ENCODE measurements at regions not wholly inside any gene's neighbourhood (a gene's known extent, or its start where the extent isn't known, plus 50 kb on each side); places are given as distances from the start of the nearest gene placed in this dataset.

DNA sequence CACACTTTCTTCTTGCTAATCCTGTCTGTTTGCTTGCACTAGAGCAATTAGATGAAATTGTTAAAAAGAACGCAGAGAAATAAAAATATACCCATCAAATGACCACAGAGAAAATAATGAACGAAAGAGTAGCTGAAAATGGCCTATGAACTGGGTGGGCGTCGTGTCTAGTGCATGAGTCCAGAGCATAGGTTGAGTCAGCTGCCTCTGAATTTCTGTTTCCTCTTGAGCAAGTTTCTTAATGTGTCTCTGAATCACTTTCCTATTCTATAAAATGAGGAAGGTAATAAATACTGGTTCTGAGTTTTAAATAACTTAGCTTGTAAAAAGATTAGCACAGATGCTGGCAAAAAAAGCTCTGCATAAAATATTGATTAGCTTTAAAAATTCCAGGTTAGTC lies 75.0 kb downstream of the POM121L12 start:
- ChIA-PET POLR2A (no interaction called here), CTCF (no interaction called here)
- TF ChIP-seq FOXK2 (IDR thresholded peaks at IDR 0.05) (no peak), LEF1 (IDR thresholded peaks at IDR 0.05; ENCODE audit: borderline replicate concordance) (no peak), HDGF (IDR thresholded peaks at IDR 0.05; ENCODE audit: borderline replicate concordance) (no peak), ARNT (IDR thresholded peaks at IDR 0.05) (no peak), ZNF384 (IDR thresholded peaks at IDR 0.05) (no peak), CTBP1 (IDR thresholded peaks at IDR 0.05; ENCODE audit: borderline replicate concordance) (no peak), FOXA1 (IDR thresholded peaks at IDR 0.05) (no peak), SP1 (IDR thresholded peaks at IDR 0.05) (no peak), BHLHE40 (IDR thresholded peaks at IDR 0.05; ENCODE audit: borderline replicate concordance) (no peak), L3MBTL2 (conservative IDR thresholded peaks at IDR 0.05) (no peak), SUZ12 (IDR thresholded peaks at IDR 0.05) (no peak), FOXM1 (IDR thresholded peaks at IDR 0.05; ENCODE audit: borderline replicate concordance) (no peak), TARDBP (IDR thresholded peaks at IDR 0.05) (no peak), NFRKB (IDR thresholded peaks at IDR 0.05) (no peak), ELF4 (IDR thresholded peaks at IDR 0.05) (no peak)
- TF ChIP-seq, protein P1, sequence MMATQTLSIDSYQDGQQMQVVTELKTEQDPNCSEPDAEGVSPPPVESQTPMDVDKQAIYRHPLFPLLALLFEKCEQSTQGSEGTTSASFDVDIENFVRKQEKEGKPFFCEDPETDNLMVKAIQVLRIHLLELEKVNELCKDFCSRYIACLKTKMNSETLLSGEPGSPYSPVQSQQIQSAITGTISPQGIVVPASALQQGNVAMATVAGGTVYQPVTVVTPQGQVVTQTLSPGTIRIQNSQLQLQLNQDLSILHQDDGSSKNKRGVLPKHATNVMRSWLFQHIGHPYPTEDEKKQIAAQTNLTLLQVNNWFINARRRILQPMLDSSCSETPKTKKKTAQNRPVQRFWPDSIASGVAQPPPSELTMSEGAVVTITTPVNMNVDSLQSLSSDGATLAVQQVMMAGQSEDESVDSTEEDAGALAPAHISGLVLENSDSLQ (IDR thresholded peaks at IDR 0.05): no peak
- DNase-seq (ENCODE audit: extremely low spot score): no peak

DNA sequence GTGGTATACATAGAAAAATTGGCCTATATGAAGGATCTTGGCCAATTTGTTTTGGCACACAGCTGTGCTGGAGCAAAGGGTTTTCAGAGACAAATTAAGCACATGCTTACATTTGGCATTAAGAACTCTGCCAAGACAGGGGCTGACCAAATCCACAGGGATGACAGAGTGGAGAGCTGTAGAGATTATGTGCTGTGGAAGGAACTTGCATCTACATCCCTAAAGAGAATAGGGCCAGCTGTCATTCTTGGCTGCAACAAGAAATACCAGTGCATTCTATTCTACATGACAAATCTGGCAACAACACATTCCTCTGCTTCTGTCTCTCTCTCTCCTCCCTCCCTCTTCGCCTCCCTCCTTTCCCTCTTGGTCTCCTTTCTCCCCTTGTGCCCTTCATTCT lies 75.6 kb downstream of the POM121L12 start:
- ChIA-PET CTCF (no interaction called here), POLR2A (no interaction called here)
- no peak for TF ChIP-seq NFRKB (IDR thresholded peaks at IDR 0.05)
- TF ChIP-seq, protein P1 (IDR thresholded peaks at IDR 0.05): no peak
- TF ChIP-seq SP1 (IDR thresholded peaks at IDR 0.05): no peak
- no peak for TF ChIP-seq ARNT (IDR thresholded peaks at IDR 0.05)
- no peak for TF ChIP-seq LEF1 (IDR thresholded peaks at IDR 0.05; ENCODE audit: borderline replicate concordance)
- TF ChIP-seq BHLHE40 (IDR thresholded peaks at IDR 0.05; ENCODE audit: borderline replicate concordance): no peak
- no peak for TF ChIP-seq SUZ12 (IDR thresholded peaks at IDR 0.05)
- no peak for TF ChIP-seq CTBP1 (IDR thresholded peaks at IDR 0.05; ENCODE audit: borderline replicate concordance)
- DNase-seq (ENCODE audit: extremely low spot score): no peak

DNA sequence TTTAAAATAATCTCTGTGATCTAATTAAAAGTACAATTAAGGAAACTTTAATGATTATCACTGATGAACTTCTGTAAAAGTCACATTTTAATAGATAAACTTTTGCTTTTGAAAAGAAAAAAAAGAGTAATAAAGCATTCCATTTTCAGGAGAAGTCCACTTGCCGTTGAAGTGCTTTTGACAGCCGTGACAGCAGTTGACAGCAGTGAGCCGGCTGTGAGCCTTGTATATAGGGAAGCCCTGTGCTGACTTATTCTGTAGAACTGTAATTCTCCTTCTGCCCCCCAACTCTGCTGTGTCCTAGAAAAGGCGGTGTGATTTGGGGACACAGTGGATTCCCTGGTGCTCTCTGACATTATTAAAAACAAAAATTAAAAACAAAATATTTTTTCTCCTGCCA lies 78.0 kb downstream of the POM121L12 start:
- TF ChIP-seq FOXK2 (IDR thresholded peaks at IDR 0.05): no peak
- no peak for TF ChIP-seq TARDBP (IDR thresholded peaks at IDR 0.05)
- no peak for TF ChIP-seq ELF4 (IDR thresholded peaks at IDR 0.05)
- TF ChIP-seq FOXM1 (IDR thresholded peaks at IDR 0.05; ENCODE audit: borderline replicate concordance): no peak
- TF ChIP-seq FOXA1 (IDR thresholded peaks at IDR 0.05): no peak
- TF ChIP-seq LEF1 (IDR thresholded peaks at IDR 0.05; ENCODE audit: borderline replicate concordance): no peak
- no peak for TF ChIP-seq ZNF384 (IDR thresholded peaks at IDR 0.05)
- TF ChIP-seq SUZ12 (IDR thresholded peaks at IDR 0.05): no peak
- no peak for TF ChIP-seq BHLHE40 (IDR thresholded peaks at IDR 0.05; ENCODE audit: borderline replicate concordance)
- TF ChIP-seq HDGF (IDR thresholded peaks at IDR 0.05; ENCODE audit: borderline replicate concordance): no peak
- no peak for TF ChIP-seq L3MBTL2 (conservative IDR thresholded peaks at IDR 0.05)
- no peak for TF ChIP-seq NFRKB (IDR thresholded peaks at IDR 0.05)
- TF ChIP-seq, protein P1 (IDR thresholded peaks at IDR 0.05): no peak
- no peak for TF ChIP-seq SP1 (IDR thresholded peaks at IDR 0.05)
- no peak for TF ChIP-seq CTBP1 (IDR thresholded peaks at IDR 0.05; ENCODE audit: borderline replicate concordance)
- no peak for TF ChIP-seq ARNT (IDR thresholded peaks at IDR 0.05)
- ChIA-PET CTCF (no interaction called here), POLR2A (no interaction called here)
- no peak for DNase-seq (ENCODE audit: extremely low spot score)

DNA sequence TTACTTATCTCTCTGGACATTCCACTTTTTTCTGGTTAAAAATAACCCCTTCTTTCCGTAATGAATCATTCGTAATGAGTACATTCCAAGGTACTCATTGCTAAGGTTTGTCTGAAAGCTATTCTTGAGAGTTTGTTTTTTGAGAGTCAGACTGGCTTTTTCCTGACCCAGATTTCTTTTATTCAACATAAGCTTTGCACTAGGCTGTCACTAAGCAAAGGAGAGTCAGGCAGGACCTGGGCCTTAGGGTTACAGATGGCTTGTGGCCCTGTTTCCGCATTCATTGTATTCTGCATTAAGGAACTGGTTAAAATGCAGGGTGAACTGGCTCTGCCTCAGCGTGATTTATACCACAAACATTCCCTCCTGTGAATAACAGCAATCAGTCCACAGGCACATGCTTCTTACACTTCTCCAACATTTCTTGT lies 84.1 kb downstream of the POM121L12 start:
- TF ChIP-seq ELF4 (IDR thresholded peaks at IDR 0.05) (no peak), LEF1 (IDR thresholded peaks at IDR 0.05; ENCODE audit: borderline replicate concordance) (no peak), ZNF384 (IDR thresholded peaks at IDR 0.05) (no peak), FOXA1 (IDR thresholded peaks at IDR 0.05) (no peak), L3MBTL2 (conservative IDR thresholded peaks at IDR 0.05) (no peak), BHLHE40 (IDR thresholded peaks at IDR 0.05; ENCODE audit: borderline replicate concordance) (no peak), NFRKB (IDR thresholded peaks at IDR 0.05) (no peak), FOXK2 (IDR thresholded peaks at IDR 0.05) (no peak)
- POLR2A ChIA-PET: no interaction called here

DNA sequence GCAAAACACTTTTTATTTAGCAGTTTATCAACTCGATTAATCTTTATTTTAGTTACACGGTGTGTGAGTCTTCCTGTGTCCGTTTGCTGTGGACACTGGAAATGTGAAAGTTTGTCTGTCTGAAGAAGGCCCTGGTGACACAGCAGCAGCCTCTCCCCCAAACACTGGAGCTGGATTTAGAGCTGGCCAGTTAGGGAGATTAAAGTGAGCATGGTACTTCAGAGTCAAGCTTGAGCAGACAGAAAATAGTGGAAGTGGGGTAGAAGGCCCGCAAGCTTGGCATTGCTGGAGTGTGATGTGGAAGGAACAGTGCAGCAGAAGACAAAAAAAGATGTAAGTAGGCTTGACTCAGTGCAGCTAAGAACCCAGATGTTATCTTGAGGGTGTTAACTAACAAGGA lies 85.9 kb downstream of the POM121L12 start:
- TF ChIP-seq LEF1 (IDR thresholded peaks at IDR 0.05; ENCODE audit: borderline replicate concordance) (no peak), L3MBTL2 (conservative IDR thresholded peaks at IDR 0.05) (no peak)
- DNase-seq (ENCODE audit: extremely low spot score): no peak
- CTCF ChIA-PET: no interaction called here
- POLR2A ChIA-PET: no interaction called here

More for the DNA sequence above, 84.1 kb downstream of the POM121L12 start:
- CTCF ChIA-PET: no interaction called here
- no peak for DNase-seq (ENCODE audit: extremely low spot score)

DNA sequence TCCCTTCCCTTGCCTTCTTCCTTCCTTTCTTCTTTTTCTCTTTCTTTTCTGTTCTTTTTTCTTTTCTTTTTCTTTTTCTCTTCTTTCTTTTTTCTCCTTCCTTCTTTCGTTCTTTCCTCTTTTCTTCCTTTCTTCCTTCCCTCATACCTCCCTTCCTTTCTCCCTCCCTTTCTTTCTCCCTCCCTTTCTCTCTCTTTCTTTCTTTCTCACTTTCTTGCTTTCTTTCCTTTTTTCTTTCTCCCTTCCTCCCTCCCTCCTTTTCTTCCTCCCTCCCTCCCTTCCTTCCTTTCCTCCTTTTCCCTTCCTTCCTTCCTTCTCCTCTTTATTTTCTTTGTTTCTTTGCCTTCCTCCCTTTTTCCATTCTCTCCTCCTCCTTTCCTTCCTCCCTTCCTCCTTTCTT lies 96.3 kb downstream of the POM121L12 start:
- no peak for DNase-seq (ENCODE audit: extremely low spot score)
- no peak for TF ChIP-seq FOXM1 (IDR thresholded peaks at IDR 0.05; ENCODE audit: borderline replicate concordance)
- no peak for TF ChIP-seq BHLHE40 (IDR thresholded peaks at IDR 0.05; ENCODE audit: borderline replicate concordance)
- no peak for TF ChIP-seq ELF4 (IDR thresholded peaks at IDR 0.05)
- TF ChIP-seq L3MBTL2 (conservative IDR thresholded peaks at IDR 0.05): no peak
- TF ChIP-seq ZNF384 (IDR thresholded peaks at IDR 0.05): no peak
- TF ChIP-seq FOXK2 (IDR thresholded peaks at IDR 0.05): no peak
- TF ChIP-seq HDGF (IDR thresholded peaks at IDR 0.05; ENCODE audit: borderline replicate concordance): no peak
- TF ChIP-seq SP1 (IDR thresholded peaks at IDR 0.05): no peak
- TF ChIP-seq FOXA1 (IDR thresholded peaks at IDR 0.05): no peak
- no peak for TF ChIP-seq ARNT (IDR thresholded peaks at IDR 0.05)
- TF ChIP-seq TARDBP (IDR thresholded peaks at IDR 0.05): no peak
- no peak for TF ChIP-seq NFRKB (IDR thresholded peaks at IDR 0.05)
- ChIA-PET POLR2A (no interaction called here), CTCF (no interaction called here)
